H9 (cell line): ENCODE measurements at regions not wholly inside any gene's neighbourhood (a gene's known extent, or its start where the extent isn't known, plus 50 kb on each side); places are given as distances from the start of the nearest gene placed in this dataset.

Source experiments
- DNase-seq: peaks from one replicate; pipeline ENCODE4 v3.0.0-alpha.2; 2017
- H2AFZ ChIP-seq: one replicate; pipeline ENCODE4 v1.6.1; 2013; ENCODE audit warnings: mild to moderate bottlenecking, low read length, control low read depth, moderate library complexity
- H2AK5ac ChIP-seq: 2 replicates; pipeline ENCODE4 v1.6.1; 2013; ENCODE audit warnings: low read length, control low read depth, mixed read lengths; ENCODE audit not compliant: insufficient read length
- H2BK120ac ChIP-seq: one replicate; pipeline ENCODE4 v1.6.1; 2013; ENCODE audit warnings: low read depth, mild to moderate bottlenecking, low read length, control low read depth, inconsistent platforms; ENCODE audit not compliant: poor library complexity, severe bottlenecking
- H2BK12ac ChIP-seq: 2 replicates; pipeline ENCODE4 v1.6.1; 2013; ENCODE audit warnings: low read length, control low read depth, mixed read lengths, low read depth; ENCODE audit not compliant: insufficient read length
- H2BK15ac ChIP-seq: 2 replicates; pipeline ENCODE4 v1.6.1; 2013; ENCODE audit warnings: low read depth, low read length, control low read depth
- H2BK20ac ChIP-seq: one replicate; pipeline ENCODE4 v1.6.1; 2013; ENCODE audit warnings: low read depth, mild to moderate bottlenecking, low read length, control low read depth, inconsistent platforms; ENCODE audit not compliant: poor library complexity, severe bottlenecking
- H2BK5ac ChIP-seq: 2 replicates; pipeline ENCODE4 v1.6.1; 2013; ENCODE audit warnings: low read length, control low read depth, mixed read lengths; ENCODE audit not compliant: insufficient read length
- H3K14ac ChIP-seq: 2 replicates; pipeline ENCODE4 v1.6.1; 2013; ENCODE audit warnings: low read length, control low read depth; ENCODE audit not compliant: insufficient read depth
- H3K18ac ChIP-seq: 2 replicates; pipeline ENCODE4 v1.6.1; 2013; ENCODE audit warnings: low read depth, mild to moderate bottlenecking, mixed read lengths, low read length, control low read depth; ENCODE audit not compliant: insufficient read length
- H3K23ac ChIP-seq: 2 replicates; pipeline ENCODE4 v1.6.1; 2013; ENCODE audit warnings: low read length, control low read depth, mixed read lengths, low read depth; ENCODE audit not compliant: insufficient read length
- H3K23me2 ChIP-seq: 2 replicates; pipeline ENCODE4 v1.6.1; 2013; ENCODE audit warnings: low read depth, mild to moderate bottlenecking, mixed read lengths, low read length, control low read depth; ENCODE audit not compliant: insufficient read length, poor library complexity, severe bottlenecking
- H3K27ac ChIP-seq: 2 replicates; pipeline ENCODE4 v1.5.1; 2013; ENCODE audit warnings: low read length, control low read depth, mixed read lengths, low read depth; ENCODE audit not compliant: insufficient read length
- H3K27me3 ChIP-seq: 2 replicates; pipeline ENCODE4 v1.6.1; 2013; ENCODE audit warnings: low read length, control low read depth, inconsistent platforms; ENCODE audit not compliant: insufficient read depth
- H3K4ac ChIP-seq: 2 replicates; pipeline ENCODE4 v1.6.1; 2013; ENCODE audit warnings: low read depth, mild to moderate bottlenecking, control low read depth, inconsistent platforms, low read length, moderate library complexity
- H3K4me1 ChIP-seq: 2 replicates; pipeline ENCODE4 v1.6.1; 2013; ENCODE audit warnings: low read length, control low read depth, inconsistent platforms; ENCODE audit not compliant: insufficient read depth
- H3K4me2 ChIP-seq: 2 replicates; pipeline ENCODE4 v1.6.1; 2013; ENCODE audit warnings: low read length, control low read depth, mixed read lengths; ENCODE audit not compliant: insufficient read length, insufficient read depth
- H3K56ac ChIP-seq: 2 replicates; pipeline ENCODE4 v1.6.1; 2013; ENCODE audit warnings: low read depth, mild to moderate bottlenecking, mixed read lengths, low read length, control low read depth; ENCODE audit not compliant: insufficient read length
- H3K79me1 ChIP-seq: 2 replicates; pipeline ENCODE4 v1.6.1; 2013; ENCODE audit warnings: low read depth, mild to moderate bottlenecking, moderate library complexity, low read length, control low read depth, inconsistent platforms; ENCODE audit not compliant: insufficient read depth, poor library complexity, severe bottlenecking
- H3K79me2 ChIP-seq: 2 replicates; pipeline ENCODE4 v1.6.1; 2013; ENCODE audit warnings: low read length, control low read depth, inconsistent platforms; ENCODE audit not compliant: insufficient read depth
- H3K9ac ChIP-seq: 2 replicates; pipeline ENCODE4 v1.6.1; 2013; ENCODE audit warnings: low read length, control low read depth, mixed read lengths; ENCODE audit not compliant: insufficient read length; ENCODE audit errors: extremely low read depth
- H3K9me3 ChIP-seq: one replicate; pipeline ENCODE4 v1.6.1; 2013; ENCODE audit warnings: low read depth, low read length, inconsistent platforms; ENCODE audit not compliant: control insufficient read depth
- H3T11ph ChIP-seq: one replicate; pipeline ENCODE4 v1.6.1; 2013; ENCODE audit warnings: mild to moderate bottlenecking, low read length, control low read depth, inconsistent platforms
- H4K20me1 ChIP-seq: one replicate; pipeline ENCODE4 v1.6.1; 2013; ENCODE audit not compliant: control insufficient read depth, insufficient read length, insufficient read depth
- H4K5ac ChIP-seq: 2 replicates; pipeline ENCODE4 v1.6.1; 2013; ENCODE audit warnings: low read depth, mild to moderate bottlenecking, mixed read lengths, low read length, control low read depth; ENCODE audit not compliant: insufficient read length
- H4K8ac ChIP-seq: replicated peaks from 2 replicates; pipeline ENCODE4 v1.6.1; 2013; ENCODE audit warnings: low read length, control low read depth, mixed read lengths, low read depth; ENCODE audit not compliant: insufficient read length
- H4K91ac ChIP-seq: 2 replicates; pipeline ENCODE4 v1.6.1; 2013; ENCODE audit warnings: low read depth, mild to moderate bottlenecking, moderate library complexity, mixed read lengths, low read length, control low read depth; ENCODE audit not compliant: insufficient read length
- H3K27ac Mint-ChIP-seq, 3 experiments: 2 replicates in 2 of 3; 3 replicates in 1 of 3; pipeline ENCODE4 v1.8.0; 2020 to 2021; ENCODE audit warnings: mixed read lengths in 3 of 3, mild to moderate bottlenecking in 1 of 3, moderate library complexity in 1 of 3
- H3K27me3 Mint-ChIP-seq: 2 replicates; pipeline ENCODE4 v1.8.0; 2021; ENCODE audit warnings: low read depth, mild to moderate bottlenecking, moderate library complexity, mixed read lengths
- H3K36me3 Mint-ChIP-seq, 3 experiments: 2 replicates in 2 of 3; 3 replicates in 1 of 3; pipeline ENCODE4 v1.8.0; 2020 to 2021; ENCODE audit warnings: low read depth in 3 of 3, mixed read lengths in 3 of 3; ENCODE audit not compliant: insufficient read depth in 1 of 3
- H3K4me1 Mint-ChIP-seq, 2 experiments: 2 replicates each; pipeline ENCODE4 v1.8.0; 2020; ENCODE audit warnings: mixed read lengths in 2 of 2
- H3K4me3 Mint-ChIP-seq, 2 experiments: 2 replicates in 1 of 2; 3 replicates in 1 of 2; pipeline ENCODE4 v1.8.0; 2020 to 2021; ENCODE audit warnings: mild to moderate bottlenecking in 2 of 2, mixed read lengths in 2 of 2, moderate library complexity in 1 of 2
- H3K9me3 Mint-ChIP-seq, 2 experiments: 2 replicates in 1 of 2; 3 replicates in 1 of 2; pipeline ENCODE4 v1.8.0; 2020; ENCODE audit warnings: mild to moderate bottlenecking in 2 of 2, mixed read lengths in 2 of 2, moderate library complexity in 1 of 2
- WGBS: extraction: QIAGEN DNeasy Blood & Tissue Kit; methylation state at CpG from one replicate; pipeline ENCODE4 v1.1.7; 2013; ENCODE audit warnings: missing lambda C conversion rate, low lambda C conversion rate, mixed read lengths; ENCODE audit not compliant: insufficient read length; ENCODE audit errors: extremely low coverage; 5-methylcytosine and 5-hydroxymethylcytosine counted together
- TF ChIP-seq, protein P1 (sequence below): fragments of 200-600 bp; sonication (generic); conservative IDR thresholded peaks from 3 replicates; pipeline ENCODE4 v1.8.0; 2021; ENCODE audit warnings: antibody characterized with exemption, mild to moderate bottlenecking

- no peaks in the 10 kb centered on the region for H3K4me1 ChIP-seq
- no peak overlapping the region for H2AK5ac ChIP-seq
- Mint-ChIP-seq H3K27me3 (peaks cover 40% of the 10 kb centered on the region), H3K4me1 (no peaks in the 10 kb centered on the region), H3K27ac (no peak overlapping the region), H3K9me3 (no peaks in the 10 kb centered on the region), H3K36me3 (no peaks in the 10 kb centered on the region), H3K4me3 (no peak overlapping the region)
- H2BK12ac ChIP-seq, result no peak overlapping the region
- H2AFZ ChIP-seq, result no peak overlapping the region
- H3K4me2 ChIP-seq, result no peak overlapping the region
- H2BK5ac ChIP-seq, result no peak overlapping the region
- H3T11ph ChIP-seq, result no peak overlapping the region
- no peaks in the 10 kb centered on the region for H3K79me1 ChIP-seq
- no CpG with 5 or more reads among the region's 16 CpGs for WGBS
- no peaks in the 10 kb centered on the region for H3K9me3 ChIP-seq
- H3K18ac ChIP-seq, result no peak overlapping the region
- H2BK20ac ChIP-seq, result no peak overlapping the region
- no peak overlapping the region for H3K14ac ChIP-seq
- H3K23me2 ChIP-seq, result no peaks in the 10 kb centered on the region
- no peak overlapping the region for H4K5ac ChIP-seq
- no peak overlapping the region for H4K8ac ChIP-seq
- H3K79me2 ChIP-seq, result no peaks in the 10 kb centered on the region
- no peak overlapping the region for H3K27ac ChIP-seq
- H4K91ac ChIP-seq, result no peak overlapping the region
- H3K9ac ChIP-seq, result no peak overlapping the region
- H2BK15ac ChIP-seq, result no peak overlapping the region
- DNase-seq, result no peak
- no peak overlapping the region for H3K23ac ChIP-seq
- no peak overlapping the region for H2BK120ac ChIP-seq
- no peak overlapping the region for H3K56ac ChIP-seq
- H3K27me3 ChIP-seq, result no peaks in the 10 kb centered on the region
- TF ChIP-seq, protein P1, sequence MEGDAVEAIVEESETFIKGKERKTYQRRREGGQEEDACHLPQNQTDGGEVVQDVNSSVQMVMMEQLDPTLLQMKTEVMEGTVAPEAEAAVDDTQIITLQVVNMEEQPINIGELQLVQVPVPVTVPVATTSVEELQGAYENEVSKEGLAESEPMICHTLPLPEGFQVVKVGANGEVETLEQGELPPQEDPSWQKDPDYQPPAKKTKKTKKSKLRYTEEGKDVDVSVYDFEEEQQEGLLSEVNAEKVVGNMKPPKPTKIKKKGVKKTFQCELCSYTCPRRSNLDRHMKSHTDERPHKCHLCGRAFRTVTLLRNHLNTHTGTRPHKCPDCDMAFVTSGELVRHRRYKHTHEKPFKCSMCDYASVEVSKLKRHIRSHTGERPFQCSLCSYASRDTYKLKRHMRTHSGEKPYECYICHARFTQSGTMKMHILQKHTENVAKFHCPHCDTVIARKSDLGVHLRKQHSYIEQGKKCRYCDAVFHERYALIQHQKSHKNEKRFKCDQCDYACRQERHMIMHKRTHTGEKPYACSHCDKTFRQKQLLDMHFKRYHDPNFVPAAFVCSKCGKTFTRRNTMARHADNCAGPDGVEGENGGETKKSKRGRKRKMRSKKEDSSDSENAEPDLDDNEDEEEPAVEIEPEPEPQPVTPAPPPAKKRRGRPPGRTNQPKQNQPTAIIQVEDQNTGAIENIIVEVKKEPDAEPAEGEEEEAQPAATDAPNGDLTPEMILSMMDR, result no peak
- no peak overlapping the region for H3K4ac ChIP-seq
- H4K20me1 ChIP-seq, result no peaks in the 10 kb centered on the region
Observed at GRCh38 chr17:45672301-45672700, 111.8 kb upstream of the CRHR1 start.
